ENCODE measurements at regions not wholly inside any gene's neighbourhood (a gene's known extent, or its start where the extent isn't known, plus 50 kb on each side); places are given as distances from the start of the nearest gene placed in this dataset.

- H3K9me3 Mint-ChIP-seq = no peaks in the 10 kb centered on the region
- CTCF ChIA-PET = no interaction called here
- POLR2A ChIA-PET = no interaction called here
- H3K36me3 Mint-ChIP-seq (ENCODE audit: low read depth) = no peaks in the 10 kb centered on the region
- no peak overlapping the region for H3K4me3 Mint-ChIP-seq
- no peaks in the 10 kb centered on the region for H3K27me3 Mint-ChIP-seq
- no peaks in the 10 kb centered on the region for H3K4me1 Mint-ChIP-seq
- DNase-seq = no peak
- H3K27ac Mint-ChIP-seq = no peak overlapping the region
Observed at GRCh38 chr6:66913657-66914056, 1206.6 kb upstream of the EYS start.

DNA sequence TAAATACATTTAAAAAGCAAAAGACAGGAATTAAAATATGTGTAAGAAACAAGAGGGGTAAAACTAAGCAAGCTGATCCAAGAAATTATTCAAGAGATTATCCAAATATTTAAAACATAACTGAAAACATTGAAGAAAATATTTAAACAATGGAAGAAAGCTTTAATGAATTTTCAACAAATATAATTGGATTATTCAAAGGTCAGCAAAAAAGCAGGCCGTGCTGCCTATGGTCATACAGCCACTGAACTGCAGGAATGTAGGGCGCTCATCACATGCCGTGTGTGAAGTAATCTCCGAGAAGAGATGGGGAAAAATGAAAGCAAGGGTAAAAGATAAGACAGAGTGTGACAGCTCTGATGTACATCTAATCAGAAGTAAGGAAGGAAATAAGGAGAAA, 1195.4 kb upstream of the EYS start:
- POLR2A ChIA-PET = no interaction called here

GRCh38 chr6:66900133-66901083, 1193.4 kb upstream of the EYS start:
- peaks cover 6% of the 10 kb centered on the region for H3K9me3 Mint-ChIP-seq
- DNase-seq = no peak
- H3K36me3 Mint-ChIP-seq (ENCODE audit: low read depth) = no peaks in the 10 kb centered on the region
- no peaks in the 10 kb centered on the region for H3K4me1 Mint-ChIP-seq
- H3K27ac Mint-ChIP-seq = no peak overlapping the region
- no peaks in the 10 kb centered on the region for H3K27me3 Mint-ChIP-seq
- POLR2A ChIA-PET = no interaction called here
- no peak overlapping the region for H3K4me3 Mint-ChIP-seq
- CTCF ChIA-PET = interaction anchor here (0.6 kb wide), 1 partner anchor 166 kb away, joined by 3 read pairs; no protein-coding TSS in a partner anchor

More for the DNA sequence above, 1195.4 kb upstream of the EYS start:
- no peak overlapping the region for H3K4me3 Mint-ChIP-seq
- H3K27ac Mint-ChIP-seq = no peak overlapping the region
- CTCF ChIA-PET = no interaction called here
- no peaks in the 10 kb centered on the region for H3K36me3 Mint-ChIP-seq (ENCODE audit: low read depth)
- H3K9me3 Mint-ChIP-seq = peaks cover 3% of the 10 kb centered on the region
- no peaks in the 10 kb centered on the region for H3K27me3 Mint-ChIP-seq
- DNase-seq = no peak
- H3K4me1 Mint-ChIP-seq = no peaks in the 10 kb centered on the region

DNA sequence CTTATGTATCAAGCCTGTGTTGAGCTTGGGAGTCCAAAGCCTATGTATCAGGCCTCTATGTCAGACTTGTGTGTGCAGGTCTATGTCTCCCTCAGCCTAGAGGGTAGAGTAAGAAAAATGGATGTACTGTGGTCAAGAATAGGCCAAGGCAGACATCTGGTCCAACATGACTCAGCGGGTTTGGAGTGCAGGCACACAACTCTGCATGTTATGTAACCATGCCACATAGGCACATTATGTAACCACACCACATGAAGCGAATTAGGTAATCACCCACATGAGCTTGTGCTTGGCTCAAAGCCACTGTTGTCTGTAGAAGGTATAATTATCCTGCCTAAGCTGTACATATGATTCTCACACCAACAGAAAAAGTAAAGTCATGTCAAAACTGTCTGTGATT, 1190.5 kb upstream of the EYS start:
- Mint-ChIP-seq H3K27me3 (no peaks in the 10 kb centered on the region), H3K4me3 (no peak overlapping the region), H3K27ac (no peak overlapping the region), H3K9me3 (peaks cover 9% of the 10 kb centered on the region), H3K36me3 (ENCODE audit: low read depth) (no peaks in the 10 kb centered on the region), H3K4me1 (no peaks in the 10 kb centered on the region)
- DNase-seq = no peak
- ChIA-PET CTCF (no interaction called here), POLR2A (no interaction called here)

- H3K9me3 Mint-ChIP-seq = peaks cover 9% of the 10 kb centered on the region
- no peak for DNase-seq
- H3K4me3 Mint-ChIP-seq = no peak overlapping the region
- no peaks in the 10 kb centered on the region for H3K4me1 Mint-ChIP-seq
- ChIA-PET CTCF (no interaction called here), POLR2A (no interaction called here)
- H3K27me3 Mint-ChIP-seq = no peaks in the 10 kb centered on the region
- no peaks in the 10 kb centered on the region for H3K36me3 Mint-ChIP-seq (ENCODE audit: low read depth)
- H3K27ac Mint-ChIP-seq = no peak overlapping the region
Observed at GRCh38 chr6:66896415-66896814, 1189.4 kb upstream of the EYS start.

DNA sequence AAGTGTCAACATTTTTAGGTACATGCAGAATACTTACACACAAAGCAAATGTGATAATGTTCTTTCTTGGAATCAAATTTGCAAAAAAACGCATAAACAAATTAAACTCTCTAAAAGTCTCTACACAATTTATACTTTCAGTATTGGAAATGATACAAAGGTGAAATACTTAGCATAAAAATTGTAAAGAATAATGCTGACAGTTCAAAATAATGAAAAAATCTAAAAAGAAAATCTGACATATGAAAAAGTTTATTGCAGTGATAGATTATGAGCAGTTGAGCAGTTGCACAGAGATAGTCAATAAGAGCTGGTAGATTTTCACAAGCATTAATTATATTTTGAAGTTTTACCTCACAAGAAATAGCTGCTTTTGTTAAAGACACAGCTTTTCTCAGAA, 1176.4 kb upstream of the EYS start:
- no peak overlapping the region for H3K27ac Mint-ChIP-seq
- no peak for DNase-seq
- no peaks in the 10 kb centered on the region for H3K4me1 Mint-ChIP-seq
- POLR2A ChIA-PET = no interaction called here
- CTCF ChIA-PET = no interaction called here
- no peaks in the 10 kb centered on the region for H3K36me3 Mint-ChIP-seq (ENCODE audit: low read depth)
- H3K9me3 Mint-ChIP-seq = peaks cover 13% of the 10 kb centered on the region
- H3K27me3 Mint-ChIP-seq = no peaks in the 10 kb centered on the region
- H3K4me3 Mint-ChIP-seq = no peak overlapping the region

DNA sequence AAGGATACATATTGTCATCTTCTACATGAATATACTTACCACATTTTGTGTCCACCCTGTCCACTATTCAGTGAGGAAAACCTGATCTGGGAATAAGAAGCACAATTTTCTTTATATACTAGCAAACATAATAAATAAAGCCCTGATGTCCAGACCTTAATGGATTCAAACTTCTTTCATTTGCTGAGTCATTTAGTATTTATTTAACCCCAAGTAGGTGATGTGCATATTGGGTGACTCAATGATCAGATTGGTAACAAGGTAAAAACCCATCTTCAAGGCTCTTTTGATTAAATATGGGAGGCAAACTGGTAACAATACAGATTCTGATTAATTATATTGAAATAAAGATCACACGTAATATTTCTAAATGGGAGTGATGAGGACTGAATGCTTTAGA, 1159.8 kb upstream of the EYS start:
- ChIA-PET CTCF (no interaction called here), POLR2A (no interaction called here)
- no peak for DNase-seq
- Mint-ChIP-seq H3K4me3 (no peak overlapping the region), H3K27me3 (no peaks in the 10 kb centered on the region), H3K27ac (no peak overlapping the region), H3K9me3 (peaks cover 15% of the 10 kb centered on the region), H3K4me1 (no peaks in the 10 kb centered on the region), H3K36me3 (ENCODE audit: low read depth) (no peaks in the 10 kb centered on the region)

- Mint-ChIP-seq H3K4me3 (no peak overlapping the region), H3K4me1 (no peaks in the 10 kb centered on the region), H3K27me3 (no peaks in the 10 kb centered on the region), H3K27ac (no peak overlapping the region), H3K9me3 (peaks cover 14% of the 10 kb centered on the region), H3K36me3 (ENCODE audit: low read depth) (no peaks in the 10 kb centered on the region)
- no peak for DNase-seq
- ChIA-PET CTCF (no interaction called here), POLR2A (no interaction called here)
Observed at GRCh38 chr6:66865771-66866170, 1158.7 kb upstream of the EYS start.

- no peak overlapping the region for H3K27ac Mint-ChIP-seq
- no peak overlapping the region for H3K4me3 Mint-ChIP-seq
- H3K4me1 Mint-ChIP-seq = no peaks in the 10 kb centered on the region
- DNase-seq = no peak
- H3K27me3 Mint-ChIP-seq = no peaks in the 10 kb centered on the region
- peaks cover 6% of the 10 kb centered on the region for H3K9me3 Mint-ChIP-seq
- H3K36me3 Mint-ChIP-seq (ENCODE audit: low read depth) = no peaks in the 10 kb centered on the region
- ChIA-PET POLR2A (no interaction called here), CTCF (no interaction called here)
Observed at GRCh38 chr6:66861007-66861541, 1154.0 kb upstream of the EYS start.

DNA sequence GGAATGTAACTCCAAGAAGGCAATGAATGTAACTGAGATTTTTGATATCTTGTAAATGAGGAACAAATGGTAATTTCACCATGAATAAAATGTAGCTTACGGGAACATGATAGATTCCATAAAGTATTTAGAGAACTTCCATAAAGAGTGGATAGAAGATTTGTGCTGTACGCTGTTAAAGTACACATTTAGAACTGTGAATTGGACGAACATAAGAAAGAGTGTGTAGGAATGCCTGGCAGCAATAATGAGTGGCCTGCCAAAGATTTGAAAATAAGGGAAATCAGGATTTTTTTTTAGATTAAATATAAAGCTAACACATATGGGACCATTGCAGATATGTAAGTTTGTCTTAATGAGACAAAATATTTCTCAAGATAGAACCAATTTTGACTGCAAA, 1153.3 kb upstream of the EYS start:
- Mint-ChIP-seq H3K27ac (no peak overlapping the region), H3K4me3 (no peak overlapping the region), H3K4me1 (no peaks in the 10 kb centered on the region), H3K36me3 (ENCODE audit: low read depth) (no peaks in the 10 kb centered on the region), H3K9me3 (peaks cover 6% of the 10 kb centered on the region), H3K27me3 (no peaks in the 10 kb centered on the region)
- ChIA-PET CTCF (no interaction called here), POLR2A (no interaction called here)
- no peak for DNase-seq

- ChIA-PET CTCF (no interaction called here), POLR2A (no interaction called here)
- H3K4me3 Mint-ChIP-seq = no peak overlapping the region
- peaks cover 6% of the 10 kb centered on the region for H3K9me3 Mint-ChIP-seq
- H3K27me3 Mint-ChIP-seq = no peaks in the 10 kb centered on the region
- no peak for DNase-seq
- no peak overlapping the region for H3K27ac Mint-ChIP-seq
- no peaks in the 10 kb centered on the region for H3K4me1 Mint-ChIP-seq
- H3K36me3 Mint-ChIP-seq (ENCODE audit: low read depth) = no peaks in the 10 kb centered on the region
Observed at GRCh38 chr6:66858196-66858595, 1151.2 kb upstream of the EYS start.

- ChIA-PET POLR2A (no interaction called here), CTCF (no interaction called here)
- no peaks in the 10 kb centered on the region for H3K9me3 Mint-ChIP-seq
- no peak overlapping the region for H3K27ac Mint-ChIP-seq
- no peaks in the 10 kb centered on the region for H3K36me3 Mint-ChIP-seq (ENCODE audit: low read depth)
- DNase-seq = no peak
- no peaks in the 10 kb centered on the region for H3K27me3 Mint-ChIP-seq
- no peaks in the 10 kb centered on the region for H3K4me1 Mint-ChIP-seq
- no peak overlapping the region for H3K4me3 Mint-ChIP-seq
Observed at GRCh38 chr6:66854014-66854413, 1147.0 kb upstream of the EYS start.

DNA sequence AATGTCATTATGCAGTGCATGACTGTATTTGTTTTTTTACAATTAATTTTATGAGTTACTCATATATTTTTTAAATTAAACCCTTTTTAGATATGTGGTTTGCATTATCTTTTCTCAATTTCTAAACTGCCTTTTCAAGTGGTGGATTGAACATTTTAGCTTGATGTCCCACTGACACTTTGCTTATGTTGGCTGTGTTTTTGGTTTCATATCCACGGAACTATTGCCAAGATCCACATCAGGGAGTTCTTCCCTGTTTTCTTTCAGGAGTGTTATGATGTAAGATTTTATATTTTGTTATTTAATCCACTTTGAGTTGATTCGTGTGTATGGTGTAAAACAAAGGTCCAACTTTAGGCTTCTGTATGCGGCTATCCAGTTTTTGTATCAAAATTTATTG, 1144.9 kb upstream of the EYS start:
- no peak overlapping the region for H3K27ac Mint-ChIP-seq
- H3K27me3 Mint-ChIP-seq = no peaks in the 10 kb centered on the region
- no peaks in the 10 kb centered on the region for H3K9me3 Mint-ChIP-seq
- H3K4me1 Mint-ChIP-seq = no peaks in the 10 kb centered on the region
- no peaks in the 10 kb centered on the region for H3K36me3 Mint-ChIP-seq (ENCODE audit: low read depth)
- H3K4me3 Mint-ChIP-seq = no peak overlapping the region
- no peak for DNase-seq
- POLR2A ChIA-PET = no interaction called here
- CTCF ChIA-PET = no interaction called here

DNA sequence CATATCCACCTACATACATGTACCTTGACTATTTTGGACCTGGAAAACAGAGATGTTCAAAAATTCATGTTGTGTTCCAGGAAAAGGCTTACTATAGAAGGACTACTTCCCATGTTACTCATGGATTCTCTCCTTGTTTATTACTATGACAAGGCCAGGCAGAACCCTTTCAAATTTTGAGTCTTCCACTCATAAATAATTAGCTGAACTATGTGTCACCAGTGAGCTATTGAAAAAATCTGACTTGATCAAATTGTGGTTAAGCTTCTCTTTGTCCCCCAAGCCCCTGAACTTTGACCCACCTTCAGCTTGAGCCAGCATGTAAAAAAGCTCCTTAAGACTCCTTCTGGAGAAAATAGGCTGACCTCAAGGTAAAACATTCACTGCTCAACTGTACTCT, 1142.8 kb upstream of the EYS start:
- Mint-ChIP-seq H3K4me3 (no peak overlapping the region), H3K4me1 (no peaks in the 10 kb centered on the region), H3K27me3 (no peaks in the 10 kb centered on the region), H3K27ac (no peak overlapping the region), H3K9me3 (no peaks in the 10 kb centered on the region), H3K36me3 (ENCODE audit: low read depth) (no peaks in the 10 kb centered on the region)
- ChIA-PET CTCF (no interaction called here), POLR2A (no interaction called here)
- DNase-seq = no peak
